ENCODE measurements at regions not wholly inside any gene's neighbourhood (a gene's known extent, or its start where the extent isn't known, plus 50 kb on each side); places are given as distances from the start of the nearest gene placed in this dataset.

- DNase-seq (ENCODE audit: low read depth in 2 of 2) = no peak
- TF ChIP-seq CTCF (IDR thresholded peaks at IDR 0.05; ENCODE audit: low read depth, low read length) = no peak
- no peak overlapping the region for H3K4me3 ChIP-seq (replicated peaks in 1 of 2; ENCODE audit: low read depth in 2 of 2, low read length in 2 of 2)
Measured at GRCh38 chr3:10581716-10582115, 76.3 kb upstream of the ATP2B2 start.

- TF ChIP-seq CTCF (IDR thresholded peaks at IDR 0.05; ENCODE audit: low read depth, low read length) = no peak
- H3K4me3 ChIP-seq (replicated peaks in 1 of 2; ENCODE audit: low read depth in 2 of 2, low read length in 2 of 2) = no peak overlapping the region
Measured at GRCh38 chr3:10582733-10583132, 77.3 kb upstream of the ATP2B2 start.

GRCh38 chr3:10583798-10584708, 78.7 kb upstream of the ATP2B2 start:
- no peak overlapping the region for H3K4me3 ChIP-seq (replicated peaks in 1 of 2; ENCODE audit: low read depth in 2 of 2, low read length in 2 of 2)
- TF ChIP-seq CTCF (IDR thresholded peaks at IDR 0.05; ENCODE audit: low read depth, low read length) = no peak
- no peak for DNase-seq (ENCODE audit: low read depth in 2 of 2)

More at GRCh38 chr3:10582733-10583132, 77.3 kb upstream of the ATP2B2 start:
- no peak for DNase-seq (ENCODE audit: low read depth in 2 of 2)

GRCh38 chr3:10585945-10586344, 80.6 kb upstream of the ATP2B2 start:
- H3K4me3 ChIP-seq (replicated peaks in 1 of 2; ENCODE audit: low read depth in 2 of 2, low read length in 2 of 2) = no peak overlapping the region
- TF ChIP-seq CTCF (IDR thresholded peaks at IDR 0.05; ENCODE audit: low read depth, low read length) = no peak
- DNase-seq (ENCODE audit: low read depth in 2 of 2) = no peak

GRCh38 chr3:10594915-10595314, 89.5 kb upstream of the ATP2B2 start:
- TF ChIP-seq CTCF (IDR thresholded peaks at IDR 0.05; ENCODE audit: low read depth, low read length) = no peak
- no peak overlapping the region for H3K4me3 ChIP-seq (replicated peaks in 1 of 2; ENCODE audit: low read depth in 2 of 2, low read length in 2 of 2)
- peak; percentile 48 to 54 for DNase-seq (ENCODE audit: low read depth in 2 of 2)

GRCh38 chr3:10596746-10597448, 91.5 kb upstream of the ATP2B2 start:
- DNase-seq (ENCODE audit: low read depth in 2 of 2) = no peak
- TF ChIP-seq CTCF (IDR thresholded peaks at IDR 0.05; ENCODE audit: low read depth, low read length) = no peak

More at GRCh38 chr3:10596746-10597448, 91.5 kb upstream of the ATP2B2 start:
- H3K4me3 ChIP-seq (replicated peaks in 1 of 2; ENCODE audit: low read depth in 2 of 2, low read length in 2 of 2) = no peak overlapping the region

Data from cardiac fibroblast (primary cell).